Glomerular visceral epithelial cell (primary cell): ENCODE measurements at regions not wholly inside any gene's neighbourhood (a gene's known extent, or its start where the extent isn't known, plus 50 kb on each side); places are given as distances from the start of the nearest gene placed in this dataset.
A peak's percentile ranks its signal among the peaks of the same experiment; 100 is the strongest.

ENCODE experiments used
- DNase-seq: peaks from one replicate; pipeline ENCODE4 v3.0.0-alpha.2; 2016; ENCODE audit errors: extremely low spot score

DNA sequence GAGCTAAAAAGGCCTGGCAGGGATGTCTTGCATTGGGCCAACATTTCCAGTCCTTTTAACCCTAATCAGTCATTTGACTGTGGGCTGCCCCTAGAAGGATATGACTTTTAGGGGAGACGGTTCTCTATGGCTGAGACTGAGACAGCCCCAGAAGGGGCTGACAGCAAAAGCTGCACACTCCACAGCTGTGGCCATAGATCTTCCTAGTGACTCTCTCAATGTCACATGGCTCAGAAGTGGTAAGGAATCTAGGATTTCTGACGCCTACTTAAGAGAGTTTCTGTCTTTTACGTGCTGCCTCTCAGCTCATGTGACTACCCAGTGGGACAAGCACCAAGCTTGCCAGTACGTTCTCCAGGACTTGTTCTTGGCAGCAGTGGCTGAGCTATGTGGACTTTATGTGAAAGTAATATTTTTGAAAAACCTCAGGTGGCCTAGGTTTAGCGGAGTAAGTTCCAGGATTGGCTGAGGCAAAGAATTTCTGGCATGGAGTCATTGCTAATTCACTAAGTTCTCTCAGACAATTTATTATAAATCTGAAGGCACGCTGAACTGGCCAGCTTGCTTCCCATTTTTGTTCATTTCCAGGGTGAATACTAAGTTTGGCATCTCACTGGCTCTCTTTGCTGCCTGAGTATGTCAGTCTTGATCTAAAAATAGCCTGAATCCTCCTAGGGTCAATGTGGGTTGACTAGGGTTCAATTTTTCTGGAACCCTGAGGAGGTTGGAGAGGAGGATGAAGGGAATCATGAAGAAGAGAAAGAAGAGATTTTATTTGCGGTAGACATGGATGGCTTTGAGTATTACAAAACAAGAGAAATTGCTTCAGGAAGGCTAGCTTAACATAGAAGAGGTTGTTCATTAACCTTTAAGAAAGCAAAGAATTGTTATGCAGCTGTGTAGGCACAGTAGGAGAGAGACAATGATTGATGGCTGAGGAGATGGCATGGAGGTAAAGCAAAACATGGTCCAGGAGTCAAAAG lies 271.8 kb downstream of the AEBP2 start:
- DNase-seq, result peak; percentile 65

DNA sequence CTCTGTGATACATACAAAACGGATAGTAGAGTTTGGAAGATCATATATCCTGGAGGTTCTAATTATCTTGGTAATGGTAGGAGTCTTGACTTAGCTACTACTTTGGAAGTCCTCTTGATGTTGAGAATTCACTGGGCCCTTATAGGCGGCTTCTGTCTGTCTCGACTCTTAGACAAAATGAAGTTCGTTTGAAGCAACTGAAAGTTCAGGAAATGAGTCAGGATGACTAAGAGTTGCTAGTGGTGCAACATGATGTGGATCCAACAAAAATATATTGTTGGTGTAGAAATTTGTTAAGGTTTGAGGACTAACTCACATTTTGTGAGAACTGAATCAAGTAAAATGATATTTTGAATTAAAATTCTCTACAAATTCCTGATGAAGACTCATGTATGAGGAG lies 272.7 kb downstream of the AEBP2 start:
- DNase-seq, result peak; percentile 47

DNA sequence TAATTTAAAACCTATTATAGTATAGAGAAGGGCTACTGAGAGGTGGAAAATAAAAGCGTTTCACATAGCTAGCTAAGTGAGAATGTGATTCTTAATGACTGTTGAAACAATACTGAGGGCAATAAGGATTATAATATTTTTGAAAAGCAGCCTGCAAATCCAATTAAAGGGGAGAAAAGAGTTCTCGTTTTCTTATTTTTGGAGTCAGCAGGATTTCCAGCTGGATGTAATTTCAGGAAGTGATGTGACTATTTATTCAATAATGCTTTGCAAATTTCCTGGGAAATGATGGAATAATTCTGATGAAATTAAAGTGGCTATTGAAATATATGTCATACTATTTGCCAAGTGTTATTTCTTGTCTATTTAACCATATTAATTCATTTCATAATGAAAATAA lies 279.1 kb downstream of the AEBP2 start:
- DNase-seq, result no peak

DNA sequence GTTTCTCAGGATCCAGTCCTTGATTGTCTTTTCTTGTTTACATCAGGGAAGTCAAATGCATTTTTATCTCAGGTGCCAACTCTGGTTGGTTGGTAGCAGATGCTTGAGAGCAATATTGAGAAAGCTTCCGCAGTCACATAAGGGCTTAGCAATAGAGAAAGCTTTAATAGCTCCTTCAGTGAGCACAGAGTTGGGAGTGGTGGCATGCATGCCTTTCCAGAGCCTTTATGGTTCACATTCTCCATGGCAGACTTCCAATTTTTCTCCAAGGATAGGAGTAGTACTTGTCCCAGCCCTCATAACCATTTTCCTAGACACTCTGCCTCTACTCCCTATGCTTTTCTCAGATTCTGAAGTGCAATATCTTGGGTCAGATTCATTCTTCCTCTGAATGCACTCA lies 280.4 kb downstream of the AEBP2 start:
- no peak for DNase-seq

DNA sequence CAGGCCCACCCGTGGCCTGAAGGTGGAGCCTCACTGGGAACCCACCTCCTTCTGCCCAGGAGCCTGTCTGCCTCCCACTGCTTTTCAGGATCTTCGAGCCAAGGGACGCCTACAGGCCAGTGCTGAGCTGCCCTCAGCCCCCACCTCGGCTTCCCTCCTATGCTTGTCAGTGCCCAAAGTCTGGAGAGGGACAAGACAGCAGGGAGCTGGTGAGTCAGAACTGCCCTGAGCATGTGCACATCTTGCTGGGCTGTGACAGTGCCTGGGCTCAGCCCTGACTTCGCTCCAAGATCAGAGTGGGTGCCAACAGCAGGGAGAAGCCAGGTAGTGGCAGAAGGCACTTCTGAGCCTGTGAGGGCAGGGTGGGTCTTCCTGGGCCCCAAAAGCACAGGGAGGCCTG lies 286.8 kb downstream of the AEBP2 start:
- no peak for DNase-seq

DNA sequence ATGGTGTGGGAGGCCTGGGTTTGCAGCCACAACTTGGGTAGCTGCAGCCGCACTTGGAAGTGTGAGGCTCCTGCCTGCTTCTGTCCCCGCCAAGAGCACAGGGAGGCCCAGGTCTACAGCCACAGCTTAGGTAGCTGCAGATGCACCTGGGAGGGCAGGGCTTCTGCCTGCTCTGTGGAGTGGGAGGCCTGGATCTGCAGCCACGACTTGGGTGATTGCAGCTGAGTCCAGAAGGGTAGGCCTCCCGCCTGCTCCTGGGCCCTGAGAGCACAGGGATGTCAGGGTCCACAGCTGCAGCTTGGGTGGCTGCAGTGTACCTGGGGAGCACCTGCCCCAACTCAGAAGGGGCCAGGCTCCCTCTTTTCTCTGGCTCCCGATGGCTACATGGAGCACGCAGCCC lies 287.3 kb downstream of the AEBP2 start:
- no peak for DNase-seq

DNA sequence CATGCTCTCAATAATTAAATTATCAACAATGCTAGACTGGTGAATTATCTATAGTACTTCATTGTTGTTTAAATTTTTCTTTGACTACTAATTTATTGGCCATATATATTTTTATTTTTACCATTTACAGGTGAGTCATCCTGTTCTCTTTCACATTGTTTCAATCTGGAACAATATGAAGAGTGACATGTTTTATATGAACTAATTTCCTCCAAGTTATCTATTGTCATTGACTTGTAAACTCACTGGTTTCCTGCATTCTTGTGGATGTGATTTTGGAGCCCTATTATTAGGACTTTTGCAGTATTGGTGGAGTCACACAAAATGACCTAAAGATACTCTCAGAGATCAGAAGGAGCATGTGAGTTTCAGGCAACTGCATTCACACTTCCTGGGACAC lies 297.7 kb downstream of the AEBP2 start:
- DNase-seq, result no peak

DNA sequence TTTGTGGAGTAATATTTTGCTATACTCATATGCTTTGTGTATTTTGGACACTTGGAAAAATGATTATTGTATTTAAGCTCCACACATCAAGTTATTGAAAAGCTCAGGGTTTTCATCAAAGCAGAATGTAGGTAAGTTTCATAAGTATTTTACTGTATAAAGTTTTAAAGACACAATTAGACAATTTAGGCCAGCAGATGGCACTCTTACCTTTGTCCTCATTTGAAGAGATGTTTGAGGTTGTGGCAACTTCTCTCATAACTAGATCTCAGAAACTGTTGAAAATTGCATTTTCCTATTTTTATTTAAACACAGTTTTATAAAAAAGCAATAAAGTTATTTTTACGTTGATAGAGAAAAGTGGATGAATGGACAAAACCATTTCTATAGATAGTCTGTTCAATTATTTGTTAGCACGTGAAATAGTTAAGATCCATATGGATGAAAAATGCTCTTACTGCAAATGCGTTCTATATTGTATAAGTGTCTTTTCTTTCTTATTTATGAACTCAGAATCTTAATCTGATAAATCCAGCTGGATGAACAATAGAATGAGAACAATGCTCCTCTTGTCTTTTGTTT lies 300.0 kb downstream of the AEBP2 start:
- peak; percentile 51 for DNase-seq

DNA sequence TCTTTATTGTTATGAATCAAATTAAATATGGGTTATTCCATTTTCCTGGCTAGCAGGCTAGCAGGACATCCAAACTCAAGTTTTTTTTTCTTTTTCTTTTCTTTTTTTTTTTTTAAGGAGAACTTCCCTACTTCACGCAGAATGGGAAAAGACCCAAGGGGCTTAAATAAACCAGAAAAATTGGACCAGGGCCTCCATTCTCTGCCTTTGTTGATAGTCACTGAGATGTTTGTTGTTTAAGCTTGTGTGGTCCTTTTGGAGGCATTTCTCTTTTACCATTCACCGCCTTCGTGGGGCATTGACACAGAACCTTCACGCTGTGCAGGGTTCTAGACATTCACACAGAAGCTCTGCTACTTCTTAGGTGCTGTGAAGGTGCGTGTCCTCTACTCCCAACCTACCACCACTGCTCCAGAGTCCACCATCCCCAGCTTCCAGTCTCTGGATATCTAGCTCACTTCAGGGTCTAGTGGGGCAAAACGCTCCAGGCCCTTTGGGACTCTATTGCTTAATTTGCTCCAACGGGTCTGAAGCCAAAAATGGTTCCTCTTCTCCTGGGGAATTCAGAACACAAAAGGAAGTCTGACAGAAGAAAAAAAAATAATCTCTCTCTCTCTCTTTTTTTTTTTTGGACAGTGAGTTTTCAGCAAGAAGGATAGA lies 301.3 kb downstream of the AEBP2 start:
- no peak for DNase-seq

DNA sequence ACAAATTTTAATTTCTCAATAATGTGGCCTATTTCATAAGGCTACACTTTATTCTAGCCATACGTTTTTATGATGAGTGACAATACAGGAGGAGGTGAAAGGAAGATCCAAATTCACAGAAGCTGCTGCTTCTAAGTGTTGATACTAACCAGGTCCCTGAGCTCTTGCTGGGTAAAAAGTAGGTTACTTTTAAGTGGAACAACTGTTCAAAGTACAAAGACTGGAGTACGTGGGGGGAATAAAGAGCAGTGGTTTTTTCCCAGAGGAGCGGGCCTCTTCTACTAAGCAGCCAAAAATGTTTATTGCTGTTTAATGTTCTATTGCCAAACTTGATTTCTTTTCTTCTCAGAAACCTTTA lies 301.8 kb downstream of the AEBP2 start:
- no peak for DNase-seq

DNA sequence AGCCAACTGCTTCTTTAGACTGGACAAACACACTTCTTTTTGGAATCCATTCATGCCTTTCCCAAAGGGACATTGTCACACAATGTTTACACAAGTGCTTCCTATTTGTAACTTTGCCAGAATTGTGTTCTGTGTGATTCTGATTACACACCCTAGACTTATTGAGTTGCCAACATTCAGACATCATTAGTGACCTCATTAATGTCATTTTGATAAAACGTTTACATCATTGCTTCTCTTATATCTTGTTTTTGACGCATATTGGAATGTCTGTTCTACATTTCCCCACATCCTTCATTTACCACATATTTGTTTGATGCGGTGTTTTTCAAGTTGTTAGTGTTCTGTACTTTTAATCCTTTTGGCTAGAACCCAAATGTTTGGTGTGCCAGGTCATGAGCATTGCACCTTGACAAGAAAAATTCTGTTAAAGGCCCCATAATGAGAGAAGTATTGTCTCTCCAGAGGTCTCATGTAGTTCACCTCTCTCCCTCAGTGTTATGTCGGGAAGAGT lies 305.5 kb downstream of the AEBP2 start:
- no peak for DNase-seq

DNA sequence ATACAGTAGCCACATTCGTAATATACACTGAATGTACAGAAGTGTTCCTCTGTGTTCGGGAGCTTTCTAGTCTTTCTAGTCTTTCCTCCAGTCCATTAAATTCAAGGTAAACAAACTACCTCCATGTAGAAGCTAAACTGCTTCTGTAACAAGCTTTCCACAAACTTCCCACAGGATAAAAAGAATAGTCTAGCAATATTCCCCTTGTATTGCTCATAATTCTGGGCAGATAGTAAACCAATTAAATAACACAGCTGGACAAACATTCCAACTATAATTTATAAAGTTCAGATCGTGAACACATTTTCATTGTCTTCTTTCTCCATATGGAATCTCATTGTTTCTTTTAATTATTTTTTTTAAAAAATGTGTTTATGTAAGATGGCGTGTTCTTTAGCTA lies 307.2 kb downstream of the AEBP2 start:
- DNase-seq, result no peak

DNA sequence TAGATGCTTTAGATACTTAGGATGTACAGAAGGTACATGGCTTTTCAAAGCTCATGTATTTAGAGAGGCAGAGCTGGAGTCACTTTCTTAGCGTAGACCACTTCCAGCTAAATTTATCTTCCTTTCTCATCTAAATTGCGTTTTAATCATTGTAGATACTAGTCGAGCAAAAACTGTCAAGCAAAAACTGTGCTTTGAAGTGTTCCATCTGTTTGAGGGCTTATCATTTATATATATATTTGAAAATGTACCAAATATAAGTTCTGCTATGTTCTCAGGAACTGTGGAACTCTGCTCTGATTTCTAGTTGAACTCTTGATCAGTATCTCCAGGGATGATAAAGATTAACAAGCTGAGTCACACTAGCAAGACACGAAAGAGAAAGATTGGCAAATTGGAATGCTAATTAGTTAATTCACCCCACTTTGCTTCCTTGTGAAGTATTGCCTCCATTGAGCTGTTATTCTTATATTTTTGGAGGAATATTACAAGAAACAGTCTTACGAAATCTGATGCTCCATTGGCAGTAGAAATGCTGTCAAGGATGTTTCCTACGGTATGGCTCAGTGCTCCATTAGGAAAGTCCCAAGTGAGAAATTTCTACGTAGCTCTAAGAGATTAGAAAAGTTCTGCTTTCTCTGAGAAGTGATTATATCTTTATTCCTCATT lies 310.7 kb downstream of the AEBP2 start:
- DNase-seq, result no peak

DNA sequence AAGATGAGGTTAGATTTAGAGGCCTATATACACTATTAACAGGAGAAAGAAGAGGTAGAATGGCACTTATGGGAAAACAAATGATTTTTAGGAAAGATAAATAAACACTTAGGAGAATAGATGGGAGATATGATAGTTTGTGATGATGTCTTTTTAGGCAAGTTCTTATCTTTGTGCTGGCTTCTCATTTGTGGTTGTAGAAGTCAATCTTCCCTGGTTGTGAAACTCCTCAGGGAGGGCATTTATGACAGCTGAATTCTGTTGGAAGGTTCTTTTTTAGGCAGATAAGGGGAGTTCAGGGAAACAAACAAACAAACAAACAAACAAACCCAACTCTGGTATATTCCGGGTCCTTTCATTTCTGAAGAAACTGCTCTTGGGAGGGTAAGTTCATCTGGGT lies 311.8 kb downstream of the AEBP2 start:
- no peak for DNase-seq

DNA sequence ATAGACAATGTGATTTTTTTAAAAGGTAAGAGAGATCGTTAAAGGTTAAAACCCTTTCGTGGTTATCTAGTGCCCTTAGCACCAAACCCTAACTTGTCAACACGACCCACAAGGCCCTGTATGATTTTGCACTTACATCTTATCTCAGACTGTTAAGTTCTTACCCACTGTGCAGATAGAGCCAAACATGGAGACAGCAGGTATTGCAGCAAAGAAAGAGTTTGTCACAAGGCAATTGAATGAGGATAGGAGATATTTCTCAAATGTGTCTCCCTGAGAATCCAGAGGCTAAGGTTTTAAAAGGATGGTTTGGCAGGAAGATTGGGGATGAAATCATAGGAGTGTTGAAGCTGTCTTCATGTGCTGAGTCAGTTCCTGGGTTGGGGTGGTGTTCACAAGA lies 313.4 kb downstream of the AEBP2 start:
- no peak for DNase-seq

DNA sequence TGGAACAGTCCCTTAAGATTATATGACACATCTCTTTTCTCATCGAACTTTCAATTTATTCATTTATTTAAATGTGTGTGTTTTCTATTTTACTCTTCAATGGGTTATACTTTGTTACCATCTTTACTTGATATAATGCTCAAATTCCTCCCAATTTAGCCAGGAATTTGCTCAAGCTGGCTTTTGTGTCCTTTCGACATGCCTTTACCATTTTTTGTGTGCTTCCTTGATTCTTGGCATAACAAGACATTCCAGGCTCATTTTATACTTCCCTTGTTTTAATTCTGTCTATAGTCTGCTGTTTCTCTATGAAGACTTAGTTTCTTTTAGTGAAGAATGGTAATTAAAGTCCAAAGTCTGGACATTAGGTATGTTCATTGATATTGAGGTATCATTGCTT lies 315.8 kb downstream of the AEBP2 start:
- DNase-seq, result no peak

DNA sequence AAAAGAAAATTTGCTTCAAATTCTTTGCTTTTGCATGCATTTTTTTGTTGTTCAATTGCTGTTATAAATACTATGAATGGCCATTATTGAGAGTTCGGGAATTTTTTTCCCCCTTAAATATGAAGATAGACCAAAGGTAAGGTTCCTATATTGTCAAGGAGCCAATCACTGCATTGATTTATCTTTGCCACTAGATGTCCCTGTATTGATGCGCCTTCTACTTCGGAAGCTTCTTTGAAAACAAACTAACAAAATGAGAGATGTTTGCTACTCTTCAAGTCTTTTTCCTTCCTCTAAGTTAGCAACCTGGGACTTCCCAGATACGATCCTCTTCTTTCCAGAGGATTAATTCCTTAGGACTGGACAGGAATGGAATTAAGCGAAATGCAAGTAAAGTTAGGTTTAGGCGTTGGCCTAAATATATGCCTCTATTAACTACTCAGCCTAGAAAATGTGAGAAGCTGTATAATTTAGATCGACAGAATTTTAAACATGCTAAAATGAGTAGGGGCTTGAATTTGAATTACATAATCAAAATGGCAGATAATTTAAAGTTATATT lies 318.1 kb downstream of the AEBP2 start:
- peak; percentile 31 for DNase-seq

DNA sequence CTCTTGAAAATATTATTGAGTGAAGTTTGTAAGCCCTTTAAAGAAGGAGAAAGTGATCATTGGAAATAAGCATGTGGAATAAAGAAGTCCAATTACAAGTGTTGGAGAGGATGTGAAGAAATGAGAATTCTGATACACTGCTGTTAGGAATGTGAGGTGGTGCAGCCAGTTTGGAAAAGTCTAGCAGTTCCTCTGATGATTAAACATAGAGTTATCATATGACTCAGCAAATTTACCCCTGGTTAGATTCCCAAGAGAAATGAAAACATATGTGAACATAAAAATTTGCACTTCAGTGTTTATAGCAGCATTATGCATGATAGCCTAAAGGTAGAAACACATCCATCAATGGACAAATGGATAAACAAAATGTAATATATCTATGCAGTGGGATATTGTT lies 319.9 kb downstream of the AEBP2 start:
- DNase-seq, result peak; percentile 33

DNA sequence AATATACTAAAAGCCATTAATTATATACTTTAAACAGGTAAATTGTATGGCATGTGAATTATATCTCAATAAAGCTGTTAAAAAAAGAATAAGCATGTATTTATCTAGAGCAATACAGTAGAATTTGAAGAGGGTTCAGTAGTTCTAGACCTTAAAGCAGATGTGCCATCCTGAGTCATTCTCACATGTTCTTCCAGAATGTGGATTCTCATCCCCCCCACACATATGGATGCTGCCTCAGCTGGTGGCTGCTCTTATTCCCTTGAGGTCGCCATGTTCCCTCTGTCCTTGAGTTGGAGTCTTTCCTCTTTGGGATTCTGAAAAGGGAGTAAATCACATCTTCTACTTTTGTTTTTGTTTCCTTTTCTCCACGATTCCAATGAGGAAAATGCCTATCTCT lies 321.3 kb downstream of the AEBP2 start:
- no peak for DNase-seq

DNA sequence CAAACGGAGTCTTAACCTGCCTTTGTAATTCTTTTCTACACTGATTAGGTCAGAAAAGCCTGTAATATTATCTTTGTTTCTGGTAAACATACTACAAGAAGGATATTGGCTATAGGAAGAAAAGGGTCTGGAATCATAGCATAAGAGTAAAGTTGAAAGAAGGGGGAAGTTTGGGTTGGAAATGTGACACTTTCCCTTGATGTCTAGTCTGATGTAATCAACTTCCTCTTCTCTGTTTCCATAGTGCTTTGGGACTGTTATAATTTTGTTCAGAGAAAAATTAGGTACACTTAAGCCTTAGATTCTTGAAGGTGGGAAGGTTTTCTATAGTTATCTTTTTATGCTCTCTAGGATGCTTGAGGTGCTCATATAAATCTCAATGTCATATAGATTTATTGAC lies 322.2 kb downstream of the AEBP2 start:
- no peak for DNase-seq

DNA sequence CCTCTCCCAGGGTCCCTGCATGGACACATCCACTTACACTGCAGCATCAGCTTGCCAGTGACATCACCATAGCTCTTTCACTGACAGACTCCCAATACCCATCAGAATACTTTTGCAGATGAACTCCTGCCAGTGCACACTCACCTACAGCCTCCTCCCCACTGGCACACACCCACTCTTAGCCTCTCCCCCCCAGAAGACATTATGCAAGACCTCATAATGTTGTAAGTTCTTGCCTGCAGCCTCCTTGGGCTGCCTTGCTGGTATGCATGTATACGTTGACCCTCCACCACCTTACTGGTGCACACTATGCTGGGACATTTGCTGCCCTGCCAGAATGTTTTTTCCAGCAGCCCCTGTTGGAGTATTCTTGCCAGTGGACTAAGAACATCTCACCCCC lies 324.2 kb downstream of the AEBP2 start:
- no peak for DNase-seq

DNA sequence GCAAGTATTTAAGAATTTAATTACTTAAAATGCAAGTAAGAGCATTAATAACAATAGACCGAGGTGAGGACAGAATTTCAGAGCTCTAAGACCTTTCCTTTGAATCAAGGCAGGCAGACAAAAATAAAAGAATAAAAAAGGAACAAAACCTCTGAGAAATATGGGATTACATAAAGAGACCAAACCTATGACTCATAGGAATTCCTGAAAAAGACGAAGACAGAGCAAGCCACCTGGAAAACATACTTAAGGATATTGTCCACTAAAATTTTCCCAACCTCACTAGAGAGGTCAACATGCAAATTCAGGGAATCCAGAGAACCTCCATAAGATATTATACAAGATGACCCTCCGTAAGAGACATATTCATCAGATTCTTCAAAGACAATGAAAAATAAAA lies 325.1 kb downstream of the AEBP2 start:
- DNase-seq, result peak; percentile 21
